ENCODE measurements at regions not wholly inside any gene's neighbourhood (a gene's known extent, or its start where the extent isn't known, plus 50 kb on each side); places are given as distances from the start of the nearest gene placed in this dataset.

DNA sequence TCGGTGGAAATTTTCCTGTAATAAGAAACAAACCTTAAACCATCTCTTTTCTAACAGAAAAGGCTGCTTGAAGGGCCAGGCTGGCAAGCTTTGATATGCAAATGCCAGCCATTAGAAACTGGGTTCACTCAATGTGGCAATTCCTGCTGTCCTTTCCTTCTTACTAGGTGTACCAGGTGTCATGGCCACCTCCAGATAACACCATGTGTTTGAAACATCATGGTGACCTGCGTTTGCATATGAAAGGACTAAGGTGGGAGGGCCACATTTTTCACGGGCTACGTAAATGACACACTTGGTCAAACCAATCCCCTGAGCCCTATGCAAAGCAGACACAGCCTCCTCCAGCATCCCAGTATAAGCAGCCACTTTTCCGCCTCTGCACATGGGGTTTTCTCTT is 789.1 kb upstream of the SLITRK5 start:
- TF ChIP-seq, protein P1, sequence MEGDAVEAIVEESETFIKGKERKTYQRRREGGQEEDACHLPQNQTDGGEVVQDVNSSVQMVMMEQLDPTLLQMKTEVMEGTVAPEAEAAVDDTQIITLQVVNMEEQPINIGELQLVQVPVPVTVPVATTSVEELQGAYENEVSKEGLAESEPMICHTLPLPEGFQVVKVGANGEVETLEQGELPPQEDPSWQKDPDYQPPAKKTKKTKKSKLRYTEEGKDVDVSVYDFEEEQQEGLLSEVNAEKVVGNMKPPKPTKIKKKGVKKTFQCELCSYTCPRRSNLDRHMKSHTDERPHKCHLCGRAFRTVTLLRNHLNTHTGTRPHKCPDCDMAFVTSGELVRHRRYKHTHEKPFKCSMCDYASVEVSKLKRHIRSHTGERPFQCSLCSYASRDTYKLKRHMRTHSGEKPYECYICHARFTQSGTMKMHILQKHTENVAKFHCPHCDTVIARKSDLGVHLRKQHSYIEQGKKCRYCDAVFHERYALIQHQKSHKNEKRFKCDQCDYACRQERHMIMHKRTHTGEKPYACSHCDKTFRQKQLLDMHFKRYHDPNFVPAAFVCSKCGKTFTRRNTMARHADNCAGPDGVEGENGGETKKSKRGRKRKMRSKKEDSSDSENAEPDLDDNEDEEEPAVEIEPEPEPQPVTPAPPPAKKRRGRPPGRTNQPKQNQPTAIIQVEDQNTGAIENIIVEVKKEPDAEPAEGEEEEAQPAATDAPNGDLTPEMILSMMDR (IDR thresholded peaks at IDR 0.05 in 4 of 5, conservative IDR thresholded peaks at IDR 0.05 in 1 of 5): no peak
- TF ChIP-seq POLR2A (IDR thresholded peaks at IDR 0.05): no peak

Data from gastrocnemius medialis (tissue), 4 donors.